HCT116 (cell line): ENCODE measurements at regions not wholly inside any gene's neighbourhood (a gene's known extent, or its start where the extent isn't known, plus 50 kb on each side); places are given as distances from the start of the nearest gene placed in this dataset.

Experiments used
- CBX3 ChIP-seq: IDR thresholded peaks from 2 replicates; pipeline ENCODE4 v1.6.1; 2012; ENCODE audit warnings: low read depth
- CTCF ChIP-seq, 3 experiments: fragments of 200-600 bp in 1 of 3; sonication (generic) in 1 of 3; IDR thresholded peaks in 2 of 3; conservative IDR thresholded peaks in 1 of 3; 2 replicates each; pipeline ENCODE4 v1.5.1; 2012 to 2017; ENCODE audit warnings: low read depth in 2 of 3, low read length in 2 of 3, antibody characterized with exemption in 1 of 3, borderline replicate concordance in 1 of 3, control low read depth in 1 of 3, mild to moderate bottlenecking in 1 of 3, mixed read lengths in 1 of 3, mixed run types in 1 of 3, moderate library complexity in 1 of 3; ENCODE audit not compliant: insufficient read depth in 1 of 3
- POLR2AphosphoS5 ChIP-seq: IDR thresholded peaks from 2 replicates; pipeline ENCODE4 v1.6.1; 2011; ENCODE audit warnings: mild to moderate bottlenecking, low read depth, low read length, moderate library complexity
- REST ChIP-seq: IDR thresholded peaks from 2 replicates; pipeline ENCODE4 v1.6.1; 2012; ENCODE audit warnings: low read depth
- SRF ChIP-seq: IDR thresholded peaks from 2 replicates; pipeline ENCODE4 v1.6.1; 2012; ENCODE audit warnings: low read depth
- TCF7L2 ChIP-seq: IDR thresholded peaks from 2 replicates; pipeline ENCODE4 v1.7.0; 2011; ENCODE audit warnings: borderline replicate concordance, inconsistent platforms; ENCODE audit not compliant: insufficient read depth, insufficient read length; ENCODE audit errors: extremely low read depth
- ZFX ChIP-seq: fragments of 450-650 bp; IDR thresholded peaks from 2 replicates; pipeline ENCODE4 v1.6.1; 2017

- TF ChIP-seq POLR2AphosphoS5: no peak
- TF ChIP-seq REST: no peak
- TF ChIP-seq CBX3: no peak
- no peak for TF ChIP-seq TCF7L2
- peak; percentile 22 to 34 (median 33); a peak in 3 of 6 replicates for TF ChIP-seq CTCF (IDR thresholded peaks at IDR 0.05 in 2 of 3, conservative IDR thresholded peaks at IDR 0.05 in 1 of 3; ENCODE audit: borderline replicate concordance in 1 of 3, insufficient read depth in 1 of 3, low read depth in 2 of 3, low read length in 2 of 3)
- TF ChIP-seq SRF: no peak
- TF ChIP-seq ZFX: no peak
Observed at GRCh38 chr1:101438359-101438758, 201.5 kb downstream of the S1PR1 start.
